ENCODE measurements at regions not wholly inside any gene's neighbourhood (a gene's known extent, or its start where the extent isn't known, plus 50 kb on each side); places are given as distances from the start of the nearest gene placed in this dataset.

DNA sequence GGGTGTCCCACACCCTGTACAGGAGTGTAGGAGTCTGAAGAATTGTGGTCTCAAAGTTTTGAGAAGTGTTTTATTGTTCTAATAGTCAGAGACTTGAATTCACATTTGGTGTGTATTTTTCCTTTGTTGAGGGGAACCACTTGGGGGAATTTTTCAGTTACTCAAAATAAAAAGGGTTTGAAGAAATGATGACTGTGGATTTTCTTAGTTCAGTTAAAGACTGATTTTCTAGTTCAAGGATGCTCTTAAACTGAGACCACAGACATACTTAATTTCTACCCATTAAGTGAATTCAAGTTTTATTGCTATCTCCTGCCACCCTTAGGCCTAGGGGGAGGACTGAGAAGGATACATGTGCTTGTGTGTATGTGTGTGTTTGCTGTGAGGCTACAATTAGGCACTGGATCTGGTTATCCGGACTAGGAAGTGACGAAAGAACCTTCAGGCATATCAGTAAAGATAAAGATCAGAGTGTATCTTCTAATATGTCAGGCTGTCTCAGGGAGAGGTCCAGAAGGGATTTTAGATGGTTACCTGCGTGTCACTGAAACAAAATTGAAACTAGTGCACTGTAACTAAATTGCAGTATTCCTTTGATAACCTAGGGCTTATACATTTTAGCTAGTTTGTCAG is 234.9 kb upstream of the DACH1 start:
- CTCF ChIA-PET = no interaction called here
- H3K9me3 ChIP-seq (ENCODE audit: control insufficient read depth in 1 of 2, insufficient read depth in 1 of 2, low read length in 2 of 2) = no peaks in the 10 kb centered on the region
- intact Hi-C loops (cut with DNase I, micrococcal nuclease) = no loop called here
- no peak overlapping the region for H3K4me3 Mint-ChIP-seq
- TF ChIP-seq, protein P1, sequence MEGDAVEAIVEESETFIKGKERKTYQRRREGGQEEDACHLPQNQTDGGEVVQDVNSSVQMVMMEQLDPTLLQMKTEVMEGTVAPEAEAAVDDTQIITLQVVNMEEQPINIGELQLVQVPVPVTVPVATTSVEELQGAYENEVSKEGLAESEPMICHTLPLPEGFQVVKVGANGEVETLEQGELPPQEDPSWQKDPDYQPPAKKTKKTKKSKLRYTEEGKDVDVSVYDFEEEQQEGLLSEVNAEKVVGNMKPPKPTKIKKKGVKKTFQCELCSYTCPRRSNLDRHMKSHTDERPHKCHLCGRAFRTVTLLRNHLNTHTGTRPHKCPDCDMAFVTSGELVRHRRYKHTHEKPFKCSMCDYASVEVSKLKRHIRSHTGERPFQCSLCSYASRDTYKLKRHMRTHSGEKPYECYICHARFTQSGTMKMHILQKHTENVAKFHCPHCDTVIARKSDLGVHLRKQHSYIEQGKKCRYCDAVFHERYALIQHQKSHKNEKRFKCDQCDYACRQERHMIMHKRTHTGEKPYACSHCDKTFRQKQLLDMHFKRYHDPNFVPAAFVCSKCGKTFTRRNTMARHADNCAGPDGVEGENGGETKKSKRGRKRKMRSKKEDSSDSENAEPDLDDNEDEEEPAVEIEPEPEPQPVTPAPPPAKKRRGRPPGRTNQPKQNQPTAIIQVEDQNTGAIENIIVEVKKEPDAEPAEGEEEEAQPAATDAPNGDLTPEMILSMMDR (IDR thresholded peaks at IDR 0.05) = no peak
- H3K27me3 Mint-ChIP-seq = no peaks in the 10 kb centered on the region
- H3K27me3 ChIP-seq (ENCODE audit: control insufficient read depth in 1 of 2, insufficient read depth in 2 of 2, low read length in 2 of 2) = no peaks in the 10 kb centered on the region
- ATAC-seq (ENCODE audit: poor library complexity) = no peak
- no peaks in the 10 kb centered on the region for H3K4me1 Mint-ChIP-seq (ENCODE audit: low read depth)
- POLR2A ChIA-PET = no interaction called here
- no peaks in the 10 kb centered on the region for H3K4me1 ChIP-seq (ENCODE audit: insufficient read depth, low read length)
- H3K4me3 ChIP-seq (ENCODE audit: low read length) = no peak overlapping the region
- H3K27ac ChIP-seq (ENCODE audit: low read depth in 1 of 2, low read length in 2 of 2) = no peak overlapping the region
- peaks cover 4% of the 10 kb centered on the region for H3K9me3 Mint-ChIP-seq
- H3K36me3 Mint-ChIP-seq (ENCODE audit: low read depth) = no peaks in the 10 kb centered on the region
- no peak overlapping the region for H3K27ac Mint-ChIP-seq
- H3K36me3 ChIP-seq (ENCODE audit: insufficient read depth, low read length) = no peaks in the 10 kb centered on the region
- DNase-seq = no peak

DNA sequence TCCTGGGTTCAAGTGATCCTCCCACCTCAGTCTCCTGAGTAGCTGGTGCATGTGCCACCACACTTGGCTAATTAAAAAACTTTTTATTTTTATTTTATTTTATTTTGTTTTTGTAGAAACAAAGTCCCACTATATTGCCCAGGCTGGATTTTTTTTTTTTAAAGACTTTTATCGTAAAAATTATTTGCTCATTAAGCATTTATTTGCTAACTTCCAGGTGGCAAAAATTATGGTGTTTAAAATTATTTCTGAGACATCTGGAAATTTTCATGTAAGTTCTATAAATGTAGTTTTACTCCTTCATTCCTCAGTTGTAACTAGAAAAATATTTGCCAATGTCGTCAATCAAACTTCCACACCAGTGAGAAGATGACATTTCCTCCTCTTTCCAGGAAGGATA is 233.3 kb upstream of the DACH1 start:
- no peak overlapping the region for H3K4me3 Mint-ChIP-seq
- H3K4me1 ChIP-seq (ENCODE audit: insufficient read depth, low read length) = no peaks in the 10 kb centered on the region
- H3K9me3 Mint-ChIP-seq = no peaks in the 10 kb centered on the region
- H3K27me3 ChIP-seq (ENCODE audit: control insufficient read depth in 1 of 2, insufficient read depth in 2 of 2, low read length in 2 of 2) = no peaks in the 10 kb centered on the region
- intact Hi-C loops (cut with DNase I, micrococcal nuclease) = no loop called here
- no peak overlapping the region for H3K27ac Mint-ChIP-seq
- H3K36me3 ChIP-seq (ENCODE audit: insufficient read depth, low read length) = no peaks in the 10 kb centered on the region
- H3K27ac ChIP-seq (ENCODE audit: low read depth in 1 of 2, low read length in 2 of 2) = no peak overlapping the region
- H3K4me1 Mint-ChIP-seq (ENCODE audit: low read depth) = no peaks in the 10 kb centered on the region
- no peak overlapping the region for H3K4me3 ChIP-seq (ENCODE audit: low read length)
- H3K9me3 ChIP-seq (ENCODE audit: control insufficient read depth in 1 of 2, insufficient read depth in 1 of 2, low read length in 2 of 2) = no peaks in the 10 kb centered on the region
- no peaks in the 10 kb centered on the region for H3K36me3 Mint-ChIP-seq (ENCODE audit: low read depth)
- H3K27me3 Mint-ChIP-seq = no peaks in the 10 kb centered on the region
- no peak for DNase-seq
- TF ChIP-seq, protein P1 (IDR thresholded peaks at IDR 0.05) = no peak
- POLR2A ChIA-PET = no interaction called here
- CTCF ChIA-PET = no interaction called here
- no peak for ATAC-seq (ENCODE audit: poor library complexity)

DNA sequence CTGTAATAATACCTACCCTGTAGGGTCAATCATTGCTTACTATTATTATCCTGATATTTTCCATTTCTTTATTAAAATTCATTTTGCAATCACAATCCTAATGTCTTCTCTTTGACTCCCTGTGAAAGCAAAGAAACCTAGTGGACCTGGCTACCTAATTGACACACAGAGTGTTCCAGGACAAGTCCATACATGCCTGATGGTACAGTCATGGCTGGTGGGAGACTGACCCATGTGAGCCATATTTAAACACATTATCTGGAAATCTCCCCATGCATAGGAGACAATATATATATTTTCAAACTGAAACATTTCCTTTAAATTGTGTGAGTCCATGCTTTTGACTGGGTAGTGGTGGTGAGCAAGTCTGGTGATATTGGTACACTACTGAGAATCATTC is 230.6 kb upstream of the DACH1 start:
- ChIA-PET POLR2A (no interaction called here), CTCF (no interaction called here)
- no peaks in the 10 kb centered on the region for H3K9me3 ChIP-seq (ENCODE audit: control insufficient read depth in 1 of 2, insufficient read depth in 1 of 2, low read length in 2 of 2)
- H3K4me1 ChIP-seq (ENCODE audit: insufficient read depth, low read length) = no peaks in the 10 kb centered on the region
- H3K27ac ChIP-seq (ENCODE audit: low read depth in 1 of 2, low read length in 2 of 2) = no peak overlapping the region
- H3K36me3 ChIP-seq (ENCODE audit: insufficient read depth, low read length) = no peaks in the 10 kb centered on the region
- H3K27me3 Mint-ChIP-seq = no peaks in the 10 kb centered on the region
- H3K9me3 Mint-ChIP-seq = peaks cover 2% of the 10 kb centered on the region
- TF ChIP-seq, protein P1 (IDR thresholded peaks at IDR 0.05) = no peak
- ATAC-seq (ENCODE audit: poor library complexity) (no peak), DNase-seq (no peak)
- intact Hi-C loops (cut with DNase I, micrococcal nuclease) = no loop called here
- H3K4me3 Mint-ChIP-seq = no peak overlapping the region
- H3K27ac Mint-ChIP-seq = no peak overlapping the region
- no peaks in the 10 kb centered on the region for H3K36me3 Mint-ChIP-seq (ENCODE audit: low read depth)
- H3K4me1 Mint-ChIP-seq (ENCODE audit: low read depth) = no peaks in the 10 kb centered on the region
- H3K4me3 ChIP-seq (ENCODE audit: low read length) = no peak overlapping the region
- no peaks in the 10 kb centered on the region for H3K27me3 ChIP-seq (ENCODE audit: control insufficient read depth in 1 of 2, insufficient read depth in 2 of 2, low read length in 2 of 2)
